Spinal cord (tissue), 9 donors: ENCODE measurements at regions not wholly inside any gene's neighbourhood (a gene's known extent, or its start where the extent isn't known, plus 50 kb on each side); places are given as distances from the start of the nearest gene placed in this dataset.

Source experiments
- DNase-seq, 6 donors: peaks; one replicate each; pipeline versions ENCODE4 v3.0.0 to v3.0.0-alpha.2; 2013 to 2015; ENCODE audit warnings: low spot score in 6 of 6, low read depth in 4 of 6
- H3K27ac ChIP-seq: one replicate; pipeline ENCODE4 v1.5.1; 2013; ENCODE audit warnings: low read depth, low read length, control low read depth
- H3K27me3 ChIP-seq: one replicate; pipeline ENCODE4 v1.6.1; 2013; ENCODE audit warnings: low read length; ENCODE audit not compliant: control insufficient read depth, insufficient read depth
- H3K36me3 ChIP-seq: one replicate; pipeline ENCODE4 v1.6.1; 2013; ENCODE audit warnings: low read length; ENCODE audit not compliant: control insufficient read depth, insufficient read depth
- H3K4me1 ChIP-seq: one replicate; pipeline ENCODE4 v1.6.1; 2013; ENCODE audit warnings: low read length; ENCODE audit not compliant: control insufficient read depth, insufficient read depth
- H3K4me3 ChIP-seq: one replicate; pipeline ENCODE4 v1.5.1; 2013; ENCODE audit warnings: low read depth, low read length, control low read depth
- H3K9me3 ChIP-seq: one replicate; pipeline ENCODE4 v1.6.1; 2013; ENCODE audit warnings: low read length; ENCODE audit not compliant: control insufficient read depth, insufficient read depth
- WGBS: methylation state at CpG from one replicate; pipeline ENCODE4 v1.1.5; 2013; ENCODE audit warnings: missing lambda C conversion rate; ENCODE audit not compliant: insufficient coverage; 5-methylcytosine and 5-hydroxymethylcytosine counted together
- donor health status: healthy.

DNA sequence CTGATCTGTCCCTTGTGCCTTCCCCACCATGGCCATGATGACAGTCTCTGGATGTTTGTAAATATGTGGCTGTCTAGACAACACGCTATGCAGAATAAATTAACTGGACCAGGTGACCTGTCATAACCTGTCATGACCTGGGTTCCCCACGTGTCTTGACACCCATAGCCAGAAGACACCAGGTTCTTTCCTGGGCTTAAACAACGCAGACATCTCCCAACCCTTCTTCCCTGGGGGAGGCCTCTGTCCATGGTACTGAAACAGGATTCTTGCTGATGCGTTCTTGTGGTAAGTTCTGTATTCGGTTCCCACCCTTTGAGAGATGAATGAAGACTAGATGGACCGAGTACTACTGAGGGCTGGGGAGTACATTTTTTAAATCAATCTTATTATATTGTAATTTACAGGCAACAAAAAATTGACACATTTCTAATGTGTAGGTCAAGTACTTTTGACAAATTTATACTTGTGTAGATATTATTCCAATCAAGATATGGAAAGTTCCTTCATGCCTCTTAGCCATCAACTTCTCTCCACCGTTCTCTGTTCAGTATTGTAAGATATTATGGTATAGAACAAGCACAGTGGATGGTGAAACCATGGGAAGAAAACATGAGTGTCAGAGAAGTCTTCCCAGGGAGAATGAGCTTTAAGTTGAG is 738.8 kb downstream of the PTPRU start:
- no peak overlapping the region for H3K4me3 ChIP-seq
- H3K27ac ChIP-seq, result no peak overlapping the region
- no peaks in the 10 kb centered on the region for H3K36me3 ChIP-seq
- no peaks in the 10 kb centered on the region for H3K27me3 ChIP-seq
- H3K9me3 ChIP-seq, result no peaks in the 10 kb centered on the region
- DNase-seq, result peak in 1 of 6 donors; percentile 40
- WGBS, result 40% methylated on average over 1 of the region's 7 CpGs
- H3K4me1 ChIP-seq, result no peaks in the 10 kb centered on the region

DNA sequence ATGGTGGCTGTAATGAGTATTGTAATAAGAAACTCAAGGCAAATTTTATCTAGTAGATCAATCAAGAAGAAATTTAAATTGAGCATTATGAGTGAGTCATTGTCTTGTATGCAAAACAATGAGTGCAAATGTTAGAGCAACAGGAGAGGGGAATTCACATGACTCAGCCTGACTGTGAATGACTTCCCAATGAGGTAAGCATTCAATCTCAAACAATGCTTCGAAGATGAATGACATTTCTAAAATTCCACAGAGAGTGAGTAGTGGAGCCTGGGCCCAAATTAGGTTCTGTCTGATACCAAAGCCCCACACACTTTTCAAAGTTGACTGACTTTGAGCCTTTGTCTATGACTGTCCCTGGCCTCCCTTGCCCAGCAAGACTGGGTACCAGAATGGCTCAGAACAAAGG is 738.0 kb downstream of the PTPRU start:
- Histone ChIP-seq H3K4me1 (no peaks in the 10 kb centered on the region), H3K27me3 (no peaks in the 10 kb centered on the region), H3K9me3 (no peaks in the 10 kb centered on the region), H3K27ac (no peak overlapping the region), H3K36me3 (no peaks in the 10 kb centered on the region), H3K4me3 (no peak overlapping the region)
- DNase-seq, result peak in 1 of 6 donors; percentile 55
- 33% methylated on average over 1 of the region's 1 CpG for WGBS

DNA sequence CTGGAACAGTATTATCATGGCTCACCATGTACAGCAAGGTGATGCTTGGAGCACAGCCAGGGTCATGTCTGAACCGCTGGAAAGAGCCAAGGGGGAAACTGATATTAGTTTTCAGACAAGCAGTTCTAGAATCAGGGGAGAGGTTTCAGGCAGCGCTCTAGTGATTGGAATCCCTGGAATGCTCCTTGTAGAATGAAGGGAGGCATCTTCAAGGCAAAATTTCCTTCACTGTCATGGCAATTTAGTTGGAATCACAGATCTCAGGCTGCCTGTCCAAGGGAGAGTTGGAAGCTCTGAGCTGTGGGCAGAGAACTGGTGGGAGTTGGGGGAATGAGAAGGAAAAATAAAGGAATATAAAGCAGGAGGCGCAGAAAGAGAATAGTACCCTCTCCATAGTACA is 737.1 kb downstream of the PTPRU start:
- Histone ChIP-seq H3K27ac (no peak overlapping the region), H3K27me3 (no peaks in the 10 kb centered on the region), H3K9me3 (no peaks in the 10 kb centered on the region), H3K4me1 (no peaks in the 10 kb centered on the region), H3K36me3 (no peaks in the 10 kb centered on the region), H3K4me3 (no peak overlapping the region)
- WGBS, result 71% methylated on average over 2 of the region's 3 CpGs
- DNase-seq, result no peak

DNA sequence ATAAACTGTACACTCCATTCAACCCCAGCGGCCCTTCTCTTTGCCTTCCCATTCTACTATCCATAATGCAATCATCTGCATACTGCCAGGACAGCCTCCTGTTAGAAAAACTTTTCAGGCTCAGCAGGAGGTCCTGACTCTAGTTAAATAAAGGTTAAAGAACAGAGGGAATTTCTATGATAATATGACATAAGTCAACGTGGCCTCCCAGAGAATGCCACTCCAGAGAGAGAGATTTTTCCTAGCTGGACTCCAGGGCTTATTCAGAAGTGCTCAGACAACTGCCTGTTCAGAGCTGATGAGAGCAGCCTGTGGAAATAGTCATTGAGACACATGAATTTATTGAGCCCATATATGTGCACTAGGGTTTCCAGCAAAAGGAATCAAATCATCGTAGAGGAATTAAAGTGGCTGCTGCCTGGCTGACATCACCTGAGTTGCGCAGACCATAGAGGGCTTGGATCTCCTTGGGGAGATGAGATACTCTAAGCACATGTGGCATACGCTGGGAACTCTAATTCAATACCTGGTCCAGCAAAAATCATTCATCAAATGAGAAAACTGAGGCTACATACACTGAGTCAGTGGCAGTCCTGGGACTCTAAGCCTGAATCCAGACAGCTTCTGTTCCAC is 736.2 kb downstream of the PTPRU start:
- Histone ChIP-seq H3K36me3 (no peaks in the 10 kb centered on the region), H3K4me1 (no peaks in the 10 kb centered on the region), H3K27me3 (no peaks in the 10 kb centered on the region), H3K27ac (no peak overlapping the region), H3K4me3 (no peak overlapping the region), H3K9me3 (no peaks in the 10 kb centered on the region)
- 51% methylated on average over 3 of the region's 5 CpGs for WGBS
- peak in 1 of 6 donors; percentile 47 for DNase-seq

DNA sequence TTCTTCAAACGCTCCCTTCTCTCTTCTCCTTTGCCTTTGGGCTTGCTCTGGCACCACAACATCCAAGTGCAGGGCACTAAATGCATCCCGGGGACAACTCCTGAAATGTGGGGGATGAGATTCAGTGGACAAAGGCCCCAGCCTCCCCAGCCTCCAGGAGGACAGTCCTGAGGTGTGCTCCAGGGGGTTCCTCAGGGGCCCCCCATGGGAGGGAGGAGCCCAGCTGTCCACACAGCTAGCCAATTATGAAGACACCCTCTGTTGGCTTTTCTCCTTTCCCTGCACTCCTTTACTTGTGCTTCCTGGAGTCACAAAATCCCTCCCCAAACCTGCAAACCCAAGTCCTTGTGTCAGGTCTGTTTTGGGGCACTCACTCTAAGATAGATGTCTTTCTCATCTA is 735.4 kb downstream of the PTPRU start:
- Histone ChIP-seq H3K9me3 (no peaks in the 10 kb centered on the region), H3K4me1 (no peaks in the 10 kb centered on the region), H3K27ac (no peak overlapping the region), H3K4me3 (no peak overlapping the region), H3K27me3 (no peaks in the 10 kb centered on the region), H3K36me3 (no peaks in the 10 kb centered on the region)
- DNase-seq, result no peak
- WGBS, result 60% methylated on average over 1 of the region's 2 CpGs

DNA sequence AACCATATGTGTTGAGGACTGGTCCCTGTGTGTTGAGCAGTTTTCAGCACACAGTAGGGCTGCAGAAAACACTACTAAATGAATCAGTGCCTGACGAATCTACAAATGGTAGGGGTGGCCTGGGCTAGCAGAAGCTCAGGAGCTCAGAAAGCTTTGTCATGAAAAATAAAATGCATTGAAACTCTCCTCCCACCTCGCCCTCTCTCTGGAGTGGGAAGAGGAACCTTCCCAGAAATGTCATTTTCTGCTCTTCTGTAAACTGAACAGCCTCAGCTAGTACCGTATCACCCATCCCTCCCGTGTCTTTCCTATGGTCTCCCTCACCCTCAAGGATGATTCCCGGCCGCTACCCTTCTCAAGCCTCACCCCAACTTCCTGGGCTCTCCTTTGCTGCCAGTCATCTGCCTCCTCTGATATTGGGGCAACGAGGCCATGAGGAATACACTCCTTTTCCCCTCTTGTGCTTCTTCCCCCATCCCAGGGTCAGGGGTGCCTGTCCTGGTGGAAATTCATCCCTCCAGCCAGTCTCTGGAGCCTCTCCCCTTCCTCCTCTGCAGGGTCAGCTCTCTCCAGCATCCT is 734.5 kb downstream of the PTPRU start:
- DNase-seq, result no peak
- H3K4me1 ChIP-seq, result no peaks in the 10 kb centered on the region
- 87% methylated on average over 6 of the region's 7 CpGs for WGBS
- H3K9me3 ChIP-seq, result no peaks in the 10 kb centered on the region
- H3K27ac ChIP-seq, result no peak overlapping the region
- H3K4me3 ChIP-seq, result no peak overlapping the region
- H3K27me3 ChIP-seq, result no peaks in the 10 kb centered on the region
- H3K36me3 ChIP-seq, result no peaks in the 10 kb centered on the region

DNA sequence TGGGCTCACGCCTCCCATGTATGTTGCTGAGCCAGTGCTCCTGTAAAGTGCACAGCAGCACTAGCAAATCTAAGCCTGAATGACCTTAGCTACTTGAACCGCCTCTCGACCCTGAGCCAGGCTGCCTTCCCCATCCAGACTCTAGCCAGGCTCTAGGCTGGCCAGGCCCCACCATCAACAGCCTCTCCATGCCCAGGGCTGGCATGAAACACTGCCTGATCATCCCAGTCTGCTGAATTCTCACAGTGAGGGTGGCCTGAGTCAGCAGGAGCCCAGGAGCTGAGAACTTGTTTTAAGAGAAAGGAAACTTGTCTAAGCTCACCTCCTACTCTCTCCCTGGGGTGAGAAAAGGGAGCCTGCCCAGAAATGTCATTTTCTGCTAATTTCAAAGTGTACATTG is 733.3 kb downstream of the PTPRU start:
- Histone ChIP-seq H3K4me1 (no peaks in the 10 kb centered on the region), H3K27me3 (no peaks in the 10 kb centered on the region), H3K36me3 (no peaks in the 10 kb centered on the region), H3K4me3 (no peak overlapping the region), H3K27ac (no peak overlapping the region), H3K9me3 (no peaks in the 10 kb centered on the region)
- WGBS, result 97% methylated on average over 3 of the region's 3 CpGs
- no peak for DNase-seq

DNA sequence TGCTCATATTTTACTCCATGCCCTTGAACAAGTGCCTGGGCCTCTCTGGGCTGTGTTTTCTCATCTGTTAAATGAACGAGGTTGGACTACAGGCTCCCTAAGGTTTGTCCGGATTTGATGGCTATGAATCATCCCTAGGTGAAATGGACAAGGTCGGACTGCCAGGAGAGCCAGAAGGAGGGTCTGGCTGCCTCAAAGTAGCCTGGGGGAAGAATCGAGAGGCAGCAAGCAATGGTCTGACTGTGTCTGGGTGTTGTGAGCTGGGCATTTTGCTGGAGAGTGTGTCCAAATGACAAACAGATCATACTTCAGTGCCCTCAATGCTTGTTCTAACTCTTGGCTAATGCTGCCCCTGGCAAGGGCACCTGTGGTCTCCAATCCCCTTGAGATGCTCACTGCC is 730.9 kb downstream of the PTPRU start:
- H3K27me3 ChIP-seq, result no peaks in the 10 kb centered on the region
- 63% methylated on average over 4 of the region's 4 CpGs for WGBS
- H3K27ac ChIP-seq, result no peak overlapping the region
- DNase-seq, result no peak
- H3K9me3 ChIP-seq, result no peaks in the 10 kb centered on the region
- H3K4me3 ChIP-seq, result no peak overlapping the region
- no peaks in the 10 kb centered on the region for H3K36me3 ChIP-seq
- peaks cover 20% of the 10 kb centered on the region for H3K4me1 ChIP-seq

DNA sequence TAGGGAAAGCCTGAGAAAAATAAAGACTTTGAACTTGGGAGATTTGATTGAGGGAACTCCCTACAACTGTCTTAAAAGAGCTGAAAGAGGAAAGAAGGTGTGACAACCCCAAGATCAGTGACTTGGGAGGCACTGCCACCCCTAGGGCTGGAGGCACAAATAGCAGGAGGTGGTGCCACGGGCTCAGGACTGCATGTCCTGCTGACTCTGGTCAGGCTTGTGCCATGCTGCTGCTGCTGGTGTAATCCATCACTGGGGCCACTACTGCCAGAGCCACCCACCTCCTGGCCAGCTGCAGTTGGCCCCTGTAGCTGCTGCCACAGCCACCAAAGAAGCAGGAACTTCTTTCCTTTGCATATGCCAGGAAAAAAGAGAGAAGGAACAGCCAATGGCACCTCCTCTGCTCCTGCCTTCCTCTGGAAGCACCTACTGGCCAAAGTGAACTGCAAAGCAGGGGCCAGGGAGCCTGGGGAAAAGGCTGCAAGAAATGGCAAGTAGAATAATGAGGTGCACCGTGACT is 730.3 kb downstream of the PTPRU start:
- 46% methylated on average over 1 of the region's 2 CpGs for WGBS
- Histone ChIP-seq H3K27me3 (no peaks in the 10 kb centered on the region), H3K4me3 (no peak overlapping the region), H3K27ac (no peak overlapping the region), H3K36me3 (no peaks in the 10 kb centered on the region), H3K4me1 (peaks cover 21% of the 10 kb centered on the region), H3K9me3 (no peaks in the 10 kb centered on the region)
- no peak for DNase-seq
